Prostate gland (tissue), 2 donors: ENCODE measurements at regions not wholly inside any gene's neighbourhood (a gene's known extent, or its start where the extent isn't known, plus 50 kb on each side); places are given as distances from the start of the nearest gene placed in this dataset.

Experiments used
- DNase-seq: peaks from one replicate; pipeline ENCODE4 v3.0.0-alpha.2; 2019; ENCODE audit warnings: low spot score
- H3K27ac ChIP-seq, 2 donors: fragments of 200-600 bp; sonication (generic); 2 replicates each; pipeline ENCODE4 v1.5.1; 2017 to 2019
- H3K27me3 ChIP-seq: fragments of 200-600 bp; sonication (generic); replicated peaks from 2 replicates; pipeline ENCODE4 v1.5.1; 2019; ENCODE audit not compliant: insufficient read depth
- H3K36me3 ChIP-seq, 2 donors: fragments of 200-600 bp; sonication (generic); 1 replicate in 1 of 2; 2 replicates in 1 of 2; pipeline versions ENCODE4 v1.5.1 to v1.8.1; 2017 to 2019
- H3K4me1 ChIP-seq: fragments of 200-600 bp; sonication (generic); replicated peaks from 2 replicates; pipeline ENCODE4 v1.5.1; 2019
- H3K4me3 ChIP-seq, 2 donors: fragments of 200-600 bp; sonication (generic); 2 replicates each; pipeline ENCODE4 v1.5.1; 2017 to 2019
- H3K9me3 ChIP-seq: fragments of 200-600 bp; sonication (generic); 2 replicates; pipeline ENCODE4 v1.5.1; 2017
- CTCF ChIP-seq, 4 experiments: fragments of 200-600 bp in 2 of 4; fragments of 450-650 bp in 2 of 4; sonication (generic) in 2 of 4; IDR thresholded peaks; 1 replicate in 3 of 4; 2 replicates in 1 of 4; pipeline ENCODE4 v1.5.1; 2016 to 2019; ENCODE audit warnings: antibody characterized with exemption in 4 of 4, mild to moderate bottlenecking in 2 of 4, moderate library complexity in 2 of 4
- POLR2A ChIP-seq: fragments of 450-650 bp; IDR thresholded peaks from one replicate; pipeline ENCODE4 v1.6.1; 2016; ENCODE audit warnings: antibody characterized with exemption, mild to moderate bottlenecking
- POLR2AphosphoS5 ChIP-seq: sonication (generic); formaldehyde crosslinking; IDR thresholded peaks from one replicate; pipeline ENCODE4 v1.6.1; 2017; ENCODE audit warnings: antibody characterized with exemption
- WGBS: methylation state at CpG from one replicate; pipeline ENCODE4 v1.1.5; 2018; 5-methylcytosine and 5-hydroxymethylcytosine counted together
- intact Hi-C: fragments of 100-400 bp; cut with DNase I; formaldehyde crosslinking; loops from one replicate; pipeline ENCODE4 v1.14.2; 2022

- no peaks in the 10 kb centered on the region for H3K4me1 ChIP-seq
- intact Hi-C loops = no loop called here
- no peak for DNase-seq
- no peaks in the 10 kb centered on the region for H3K27me3 ChIP-seq
- H3K27ac ChIP-seq = no peak overlapping the region
- no peak overlapping the region for H3K4me3 ChIP-seq
- no peak for TF ChIP-seq CTCF (IDR thresholded peaks at IDR 0.05)
- no peak for TF ChIP-seq POLR2A
- TF ChIP-seq POLR2AphosphoS5 = no peak
- no peaks in the 10 kb centered on the region for H3K9me3 ChIP-seq
- H3K36me3 ChIP-seq = no peaks in the 10 kb centered on the region
- WGBS = 88% methylated on average over 2 of the region's 2 CpGs
Observed at GRCh38 chr17:13788385-13788784, 186.7 kb upstream of the HS3ST3A1 start.

- WGBS = 80% methylated on average over 2 of the region's 2 CpGs
- DNase-seq = no peak
- Histone ChIP-seq H3K4me3 (no peak overlapping the region), H3K27ac (no peak overlapping the region), H3K27me3 (no peaks in the 10 kb centered on the region), H3K9me3 (no peaks in the 10 kb centered on the region), H3K36me3 (no peaks in the 10 kb centered on the region), H3K4me1 (no peaks in the 10 kb centered on the region)
- TF ChIP-seq POLR2AphosphoS5 (no peak), POLR2A (no peak), CTCF (IDR thresholded peaks at IDR 0.05) (no peak)
- intact Hi-C loops = no loop called here
Observed at GRCh38 chr17:13792314-13792713, 190.6 kb upstream of the HS3ST3A1 start.

- no peaks in the 10 kb centered on the region for H3K27me3 ChIP-seq
- H3K9me3 ChIP-seq = no peaks in the 10 kb centered on the region
- no peaks in the 10 kb centered on the region for H3K4me1 ChIP-seq
- TF ChIP-seq POLR2A (no peak), CTCF (IDR thresholded peaks at IDR 0.05) (no peak), POLR2AphosphoS5 (no peak)
- H3K36me3 ChIP-seq = no peaks in the 10 kb centered on the region
- WGBS = 66% methylated on average over 1 of the region's 1 CpG
- no peak overlapping the region for H3K27ac ChIP-seq
- intact Hi-C loops = no loop called here
- no peak overlapping the region for H3K4me3 ChIP-seq
- no peak for DNase-seq
Observed at GRCh38 chr17:13793951-13794350, 192.2 kb upstream of the HS3ST3A1 start.

GRCh38 chr17:13797863-13798262 lies 196.1 kb upstream of the HS3ST3A1 start:
- TF ChIP-seq POLR2AphosphoS5 (no peak), CTCF (IDR thresholded peaks at IDR 0.05) (no peak), POLR2A (no peak)
- intact Hi-C loops = no loop called here
- no peak for DNase-seq
- Histone ChIP-seq H3K9me3 (no peaks in the 10 kb centered on the region), H3K4me1 (no peaks in the 10 kb centered on the region), H3K27ac (no peak overlapping the region), H3K27me3 (no peaks in the 10 kb centered on the region), H3K4me3 (no peak overlapping the region), H3K36me3 (no peaks in the 10 kb centered on the region)

- Histone ChIP-seq H3K9me3 (no peaks in the 10 kb centered on the region), H3K27me3 (no peaks in the 10 kb centered on the region), H3K4me3 (no peak overlapping the region), H3K4me1 (no peaks in the 10 kb centered on the region), H3K27ac (no peak overlapping the region), H3K36me3 (no peaks in the 10 kb centered on the region)
- intact Hi-C loops = no loop called here
- WGBS = 73% methylated on average over 5 of the region's 5 CpGs
- TF ChIP-seq POLR2A (no peak), CTCF (IDR thresholded peaks at IDR 0.05) (no peak), POLR2AphosphoS5 (no peak)
- no peak for DNase-seq
Observed at GRCh38 chr17:13806092-13806491, 204.4 kb upstream of the HS3ST3A1 start.
